NCI-H1694 (cell line): ENCODE measurements at regions not wholly inside any gene's neighbourhood (a gene's known extent, or its start where the extent isn't known, plus 50 kb on each side); places are given as distances from the start of the nearest gene placed in this dataset.
A peak's percentile ranks its signal among the peaks of the same experiment; 100 is the strongest.
"Not testable (repeated sequence)": the region's sequence is repeated elsewhere in the genome, so short reads cannot be mapped to it uniquely, and the experiment has no call there.

Experiments
- DNase-seq: peaks from one replicate; lab custom pipeline; 2025; lab: John Stamatoyannopoulos, UW

GRCh38 chr2:22355816-22356433 is 1029.1 kb upstream of the KLHL29 start:
- peak; percentile 64 for DNase-seq

- DNase-seq, result peak; percentile 12
These were observed 1025.8 kb upstream of the KLHL29 start for GRCh38 chr2:22359071-22359672.

- no peak for DNase-seq
These were observed 1024.1 kb upstream of the KLHL29 start for GRCh38 chr2:22360735-22361374.

GRCh38 chr2:22361571-22361970 is 1023.4 kb upstream of the KLHL29 start:
- DNase-seq, result no peak

GRCh38 chr2:22375096-22375495 is 1009.9 kb upstream of the KLHL29 start:
- no peak for DNase-seq

- no peak for DNase-seq
These were observed 1007.7 kb upstream of the KLHL29 start for GRCh38 chr2:22377268-22377667.

DNA sequence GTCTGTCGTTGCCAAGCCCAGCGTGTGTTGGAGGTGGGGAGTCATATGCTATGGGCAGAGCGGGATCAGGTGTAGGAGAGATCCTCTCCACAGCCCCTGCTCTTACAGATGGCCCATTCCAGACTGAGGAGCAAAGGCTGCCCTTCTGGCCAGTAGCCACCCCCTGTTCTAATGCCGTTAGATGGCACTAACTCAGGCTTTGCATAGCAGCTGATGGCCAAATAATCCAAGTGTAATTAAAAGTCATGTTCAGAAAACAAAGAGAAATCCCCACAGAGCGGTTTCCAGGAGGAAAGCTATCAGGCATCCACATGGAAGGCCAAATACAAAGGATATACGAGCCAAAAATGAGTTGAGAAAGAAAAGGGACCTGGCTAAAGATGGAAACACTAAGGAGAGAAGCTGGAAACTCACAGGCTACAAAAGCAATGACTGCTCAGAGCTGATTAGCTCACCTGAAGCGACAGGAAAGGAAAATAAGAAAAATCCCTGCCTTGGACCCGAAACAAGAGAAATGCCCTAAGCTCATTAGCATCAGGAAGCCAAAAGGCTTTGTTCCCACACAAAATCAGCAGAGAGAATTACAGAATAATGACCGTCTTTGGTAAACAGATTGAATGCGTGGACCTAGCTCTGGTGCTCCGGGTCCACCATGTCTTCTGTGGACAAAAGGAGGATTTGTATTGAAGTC is 1002.4 kb upstream of the KLHL29 start:
- no peak for DNase-seq

GRCh38 chr2:22397847-22398246 is 987.1 kb upstream of the KLHL29 start:
- DNase-seq, result no peak

DNA sequence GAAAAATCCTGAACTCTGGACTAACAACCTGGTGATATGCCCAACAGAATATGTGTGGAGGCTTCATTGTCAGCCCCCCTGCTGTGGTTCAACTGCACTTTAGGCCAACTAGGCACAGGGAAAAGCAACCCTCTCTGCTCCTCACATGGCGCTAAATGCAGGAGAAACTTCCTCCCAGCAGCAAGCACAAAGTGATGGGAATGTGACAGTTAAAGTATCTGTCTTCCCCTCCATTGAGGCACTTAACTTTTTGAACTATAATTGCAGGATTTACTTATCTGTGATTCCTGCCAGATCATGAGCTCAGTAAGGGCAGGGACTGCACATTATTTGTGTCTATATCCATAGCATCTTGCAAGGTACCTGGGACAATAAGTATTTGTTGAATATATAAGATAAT is 981.2 kb upstream of the KLHL29 start:
- DNase-seq, result no peak

GRCh38 chr2:22406625-22407024 is 978.4 kb upstream of the KLHL29 start:
- no peak for DNase-seq

GRCh38 chr2:22420076-22420475 is 964.9 kb upstream of the KLHL29 start:
- no peak for DNase-seq

GRCh38 chr2:22442051-22442450 is 942.9 kb upstream of the KLHL29 start:
- DNase-seq, result no peak

DNA sequence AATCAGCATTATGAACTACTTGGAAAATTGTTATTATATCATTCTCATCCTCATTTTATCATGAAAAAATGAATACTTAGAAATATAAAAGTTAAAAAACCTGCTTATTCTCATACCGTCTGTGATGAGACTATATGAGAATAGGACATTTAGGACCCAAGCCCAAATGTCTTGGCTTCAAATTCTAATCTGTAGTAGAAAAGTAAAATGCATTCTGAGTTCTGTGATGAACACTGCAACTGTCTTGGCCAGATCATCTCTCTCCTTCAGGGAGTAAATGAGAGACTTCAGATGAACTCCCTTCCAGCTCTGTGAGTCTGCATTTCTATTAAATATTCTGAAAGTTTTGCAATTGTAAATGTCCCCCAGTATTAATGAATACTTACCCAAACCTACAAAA is 940.7 kb upstream of the KLHL29 start:
- no peak for DNase-seq

DNA sequence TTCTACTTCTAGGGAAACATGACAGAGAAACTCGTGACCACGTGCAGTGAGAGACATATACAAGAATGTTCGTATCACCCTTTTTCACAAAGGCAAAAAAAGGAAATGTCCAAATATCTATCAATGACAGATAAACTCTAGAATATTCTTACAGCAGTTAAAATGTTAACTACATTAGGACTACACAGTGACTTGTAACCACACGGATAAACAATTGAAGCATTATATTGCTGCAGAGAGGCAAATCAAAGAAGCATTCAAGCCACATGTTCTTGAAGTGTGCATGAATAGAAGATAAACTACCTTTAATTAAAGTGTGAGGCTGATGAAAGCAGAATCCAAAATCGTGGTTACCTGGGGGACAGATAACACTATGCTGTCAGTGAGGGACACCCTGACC is 935.3 kb upstream of the KLHL29 start:
- no peak for DNase-seq

DNA sequence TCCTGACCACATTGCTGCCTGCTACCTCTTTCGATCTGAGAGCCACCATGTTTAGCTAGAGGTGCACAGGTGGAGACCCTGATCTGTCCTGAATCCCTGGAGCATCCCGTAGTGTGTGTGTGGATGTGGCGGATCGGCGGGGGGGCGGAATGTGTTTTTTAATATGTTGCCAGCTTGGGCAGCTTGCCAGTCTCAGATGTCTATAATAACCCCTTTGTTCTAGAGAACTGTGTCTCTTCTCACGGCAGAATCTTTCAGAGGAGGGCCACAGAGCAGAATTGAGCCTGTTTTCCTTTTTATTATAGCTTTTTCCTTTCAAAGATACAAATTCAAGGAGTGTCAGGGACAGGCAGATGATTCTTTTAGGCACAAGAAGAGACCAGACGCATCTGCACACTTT is 934.1 kb upstream of the KLHL29 start:
- DNase-seq, result peak; percentile 27

DNA sequence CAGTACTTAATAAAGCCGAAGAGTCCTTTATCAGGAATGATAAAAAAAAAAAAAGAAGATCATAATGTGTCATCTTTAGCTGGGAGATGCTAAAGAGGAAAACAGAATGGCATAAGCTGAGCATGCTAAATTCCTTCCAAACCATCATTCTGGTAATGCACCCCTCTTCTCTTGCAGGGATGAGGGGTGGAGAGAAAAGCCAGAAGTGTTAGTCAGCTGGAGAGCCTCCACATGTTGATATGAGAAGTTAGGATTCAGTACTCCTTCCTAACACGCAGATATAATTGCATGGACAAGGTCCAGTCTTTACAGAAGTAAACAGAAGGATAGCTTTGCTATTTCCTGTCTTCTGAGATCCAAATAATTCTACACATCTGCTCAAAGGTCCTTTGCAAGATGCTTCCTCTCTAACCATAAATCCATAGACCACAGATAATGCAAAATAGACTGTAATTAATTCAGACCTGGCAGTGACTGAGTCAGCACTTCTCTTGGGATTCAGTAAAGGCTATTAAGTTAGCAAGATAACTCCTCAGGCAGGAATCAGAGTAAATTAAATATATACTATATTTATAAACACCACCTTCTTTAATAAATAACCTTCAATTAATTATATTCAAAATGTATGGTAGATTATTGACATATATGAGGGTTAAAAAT is 930.0 kb upstream of the KLHL29 start:
- DNase-seq, result no peak

DNA sequence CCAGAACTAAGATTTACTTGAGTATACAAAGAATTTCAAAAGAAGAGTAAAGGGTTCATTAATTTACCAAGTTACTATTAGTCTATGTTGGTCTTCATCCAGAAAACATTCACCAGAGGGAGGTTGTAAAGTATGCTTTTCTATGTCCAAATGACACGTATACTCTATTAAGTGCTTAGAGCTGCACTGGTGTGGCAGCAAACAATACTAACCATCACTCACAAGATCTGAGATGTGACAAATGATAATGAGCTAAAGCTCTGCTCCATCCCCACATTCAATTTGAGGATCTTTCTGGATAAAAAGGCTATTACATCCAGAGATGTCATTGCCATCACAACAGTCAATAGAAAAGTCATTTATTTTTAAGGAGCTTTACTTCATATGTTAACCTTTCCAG is 926.5 kb upstream of the KLHL29 start:
- DNase-seq, result no peak

DNA sequence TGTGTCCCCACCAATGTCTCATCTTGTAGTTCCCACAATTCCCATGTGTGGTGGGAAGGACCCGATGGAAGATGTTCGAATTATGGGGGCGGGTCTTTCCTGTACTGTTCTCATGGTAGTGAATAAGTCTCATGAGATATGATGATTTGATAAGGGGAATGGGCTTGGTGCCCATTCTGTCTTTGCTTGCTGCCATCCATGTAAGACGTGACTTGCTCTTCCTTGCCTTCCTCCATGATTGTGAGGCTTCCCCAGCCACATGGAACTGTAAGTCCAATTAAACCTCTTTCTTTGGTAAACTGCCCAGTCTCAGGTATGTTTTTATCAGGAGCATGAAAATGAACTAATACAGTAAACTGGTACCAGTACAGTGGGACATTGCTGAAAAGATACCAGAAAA is 909.9 kb upstream of the KLHL29 start:
- not testable (repeated sequence) for DNase-seq

DNA sequence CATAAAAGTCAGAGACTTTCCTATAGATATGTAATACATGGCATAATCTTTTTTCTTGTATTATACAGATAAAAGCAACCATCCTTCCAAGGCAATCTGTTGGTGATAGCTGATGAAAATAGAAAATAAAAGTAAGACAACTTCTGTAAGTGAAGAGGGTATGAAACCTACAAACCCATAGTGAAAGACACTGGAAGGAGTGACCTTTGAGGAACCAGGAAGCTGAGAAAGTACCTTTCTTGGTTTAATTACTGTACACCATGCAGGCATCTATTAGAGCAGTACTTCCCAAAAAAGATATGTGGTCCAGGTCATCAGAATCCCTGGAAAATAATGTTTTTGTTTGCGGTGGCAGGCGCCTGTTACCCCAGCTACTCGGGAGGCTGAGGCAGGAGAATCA is 906.6 kb upstream of the KLHL29 start:
- no peak for DNase-seq

DNA sequence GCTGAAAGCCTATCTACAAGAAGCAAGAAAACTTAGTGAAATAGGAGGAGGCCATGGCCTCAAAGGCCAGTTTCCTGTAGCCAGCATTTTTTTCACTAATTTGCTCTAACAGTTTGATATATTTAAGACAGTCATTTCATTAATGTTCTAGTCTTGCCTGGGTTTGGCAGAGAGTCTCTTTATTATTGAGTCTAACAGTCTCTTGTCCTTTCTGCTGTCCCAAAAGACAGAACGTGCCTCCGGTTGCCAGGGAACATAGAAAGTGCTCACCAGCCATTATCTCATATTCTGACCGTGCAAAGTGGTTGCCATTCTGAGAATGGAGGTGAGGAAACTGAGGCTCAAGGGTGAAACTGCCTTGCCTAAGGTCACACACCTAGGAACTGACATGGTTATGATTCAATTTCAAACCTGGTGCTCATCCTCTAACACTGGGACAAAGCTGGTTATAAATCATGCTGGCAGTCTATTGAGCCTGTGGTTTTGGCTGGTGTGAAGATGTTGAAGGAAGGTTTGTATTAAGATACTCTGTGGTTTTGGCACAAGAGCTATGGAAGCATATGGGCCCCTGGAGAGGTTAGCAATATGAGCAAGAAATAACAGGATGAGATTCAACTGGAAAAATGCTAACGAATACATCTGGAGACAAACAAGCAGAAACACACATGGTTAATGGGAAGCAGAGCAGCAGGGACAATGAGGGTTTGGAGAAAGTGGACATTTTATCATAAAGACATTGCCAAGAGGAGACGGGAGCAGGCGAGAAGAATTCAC is 903.3 kb upstream of the KLHL29 start:
- DNase-seq, result peak; percentile 74

DNA sequence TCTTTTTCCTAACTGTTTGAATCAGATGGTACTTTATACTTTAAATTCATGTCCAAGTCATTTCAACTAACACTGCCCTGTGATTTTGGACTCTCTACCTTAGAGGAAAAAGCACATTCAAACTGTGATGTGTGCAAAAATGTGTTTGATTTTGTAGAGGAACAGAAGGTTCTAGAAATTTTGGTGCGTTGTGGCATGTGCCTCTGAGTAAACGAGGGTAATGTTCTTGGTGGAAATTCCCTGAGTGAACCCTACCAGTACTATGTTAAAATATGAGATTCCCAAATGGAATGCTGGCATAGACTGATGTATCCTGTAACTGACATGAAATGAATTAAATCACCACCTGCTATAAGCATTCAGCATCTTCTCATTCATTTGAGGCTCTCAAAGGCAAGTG is 901.9 kb upstream of the KLHL29 start:
- DNase-seq, result no peak

- DNase-seq, result no peak
These were observed 899.5 kb upstream of the KLHL29 start for GRCh38 chr2:22485486-22485885.
